GM19395 (cell line): ENCODE measurements at regions not wholly inside any gene's neighbourhood (a gene's known extent, or its start where the extent isn't known, plus 50 kb on each side); places are given as distances from the start of the nearest gene placed in this dataset.

Source experiments
- ATAC-seq: cut with Tn5 transposase; IDR thresholded peaks from one replicate; pipeline ENCODE4 v1.9.1; 2021; ENCODE audit warnings: mild to moderate bottlenecking, moderate library complexity; ENCODE audit not compliant: unreplicated experiment

- ATAC-seq, result no peak
Measured at GRCh38 chr14:87334997-87335685, 657.8 kb downstream of the GALC start.

- ATAC-seq, result no peak
Measured at GRCh38 chr14:87331991-87332390, 661.0 kb downstream of the GALC start.

GRCh38 chr14:87325741-87326140, 667.2 kb downstream of the GALC start:
- no peak for ATAC-seq

GRCh38 chr14:87323191-87323590, 669.8 kb downstream of the GALC start:
- no peak for ATAC-seq

- no peak for ATAC-seq
Measured at GRCh38 chr14:87321548-87321947, 671.4 kb downstream of the GALC start.

- ATAC-seq, result no peak
Measured at GRCh38 chr14:87312894-87313205, 680.1 kb downstream of the GALC start.

- ATAC-seq, result no peak
Measured at GRCh38 chr14:87312169-87312893, 680.7 kb downstream of the GALC start.

- no peak for ATAC-seq
Measured at GRCh38 chr14:87309557-87309956, 683.4 kb downstream of the GALC start.

- ATAC-seq, result no peak
Measured at GRCh38 chr14:87306409-87307168, 686.4 kb downstream of the GALC start.

GRCh38 chr14:87305345-87305744, 687.6 kb downstream of the GALC start:
- no peak for ATAC-seq

GRCh38 chr14:87304404-87304803, 688.6 kb downstream of the GALC start:
- no peak for ATAC-seq

GRCh38 chr14:87286826-87287225, 706.2 kb downstream of the GALC start:
- ATAC-seq, result no peak

GRCh38 chr14:87286191-87286590, 706.8 kb downstream of the GALC start:
- ATAC-seq, result no peak

- no peak for ATAC-seq
Measured at GRCh38 chr14:87285506-87285905, 707.5 kb downstream of the GALC start.

GRCh38 chr14:87283547-87283946, 709.4 kb downstream of the GALC start:
- ATAC-seq, result no peak

GRCh38 chr14:87282266-87282665, 710.7 kb downstream of the GALC start:
- no peak for ATAC-seq

GRCh38 chr14:87278415-87278814, 714.6 kb downstream of the GALC start:
- ATAC-seq, result no peak

GRCh38 chr14:87271331-87271730, 721.7 kb downstream of the GALC start:
- ATAC-seq, result no peak

- no peak for ATAC-seq
Measured at GRCh38 chr14:87268997-87269396, 724.0 kb downstream of the GALC start.

- no peak for ATAC-seq
Measured at GRCh38 chr14:87264796-87265195, 728.2 kb downstream of the GALC start.

GRCh38 chr14:87264272-87264785, 728.7 kb downstream of the GALC start:
- ATAC-seq, result no peak

- no peak for ATAC-seq
Measured at GRCh38 chr14:87261621-87262020, 731.4 kb downstream of the GALC start.
